Chondrocyte (in vitro differentiated cells): ENCODE measurements at regions not wholly inside any gene's neighbourhood (a gene's known extent, or its start where the extent isn't known, plus 50 kb on each side); places are given as distances from the start of the nearest gene placed in this dataset.

ENCODE experiments used
- DNase-seq: peaks from one replicate; pipeline ENCODE4 v3.0.0; 2021; ENCODE audit warnings: mixed read lengths, low spot score
- H3K27ac Mint-ChIP-seq: one replicate; pipeline ENCODE4 v1.8.0; 2021; ENCODE audit warnings: mild to moderate bottlenecking, moderate library complexity, mixed read lengths; ENCODE audit not compliant: unreplicated experiment
- H3K27me3 Mint-ChIP-seq: 2 replicates; pipeline ENCODE4 v1.8.0; 2021; ENCODE audit warnings: low read depth, mixed read lengths
- H3K36me3 Mint-ChIP-seq: 2 replicates; pipeline ENCODE4 v1.8.0; 2021; ENCODE audit warnings: low read depth, mixed read lengths
- H3K4me1 Mint-ChIP-seq: 2 replicates; pipeline ENCODE4 v1.8.0; 2021; ENCODE audit warnings: low read depth, mild to moderate bottlenecking, mixed read lengths
- H3K4me3 Mint-ChIP-seq: one replicate; pipeline ENCODE4 v1.8.0; 2021; ENCODE audit warnings: mild to moderate bottlenecking, moderate library complexity, mixed read lengths; ENCODE audit not compliant: unreplicated experiment
- H3K9me3 Mint-ChIP-seq: 2 replicates; pipeline ENCODE4 v1.8.0; 2021; ENCODE audit warnings: low read depth, mixed read lengths
- TF ChIP-seq, protein P1 (sequence below): fragments of 200-600 bp; sonication (generic); IDR thresholded peaks from 2 replicates; pipeline ENCODE4 v1.5.0; 2021; ENCODE audit warnings: antibody characterized with exemption, mild to moderate bottlenecking, moderate library complexity

DNA sequence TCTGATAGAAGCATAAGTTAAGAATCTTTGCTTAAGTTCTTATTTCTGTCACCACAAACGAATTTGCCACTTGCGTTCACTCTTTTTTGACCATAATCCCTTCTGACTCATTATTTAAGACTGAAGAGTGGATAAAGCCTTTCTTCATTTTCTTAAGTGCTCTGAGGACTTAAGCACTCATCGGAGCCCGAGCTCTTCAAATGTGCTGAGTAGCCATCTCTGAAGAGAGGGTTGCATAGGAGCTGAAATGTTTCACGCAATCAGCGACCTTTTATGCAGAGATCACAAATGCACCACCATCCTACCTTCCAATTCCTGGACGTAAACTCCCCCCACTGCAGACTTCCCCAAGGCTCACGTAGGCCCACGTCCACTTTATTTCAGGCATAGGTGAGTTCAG, 699.2 kb downstream of the IRX1 start:
- H3K4me3 Mint-ChIP-seq, result no peak overlapping the region
- no peaks in the 10 kb centered on the region for H3K9me3 Mint-ChIP-seq
- no peaks in the 10 kb centered on the region for H3K36me3 Mint-ChIP-seq
- DNase-seq, result no peak
- no peaks in the 10 kb centered on the region for H3K27me3 Mint-ChIP-seq
- no peaks in the 10 kb centered on the region for H3K4me1 Mint-ChIP-seq
- no peak overlapping the region for H3K27ac Mint-ChIP-seq
- TF ChIP-seq, protein P1, sequence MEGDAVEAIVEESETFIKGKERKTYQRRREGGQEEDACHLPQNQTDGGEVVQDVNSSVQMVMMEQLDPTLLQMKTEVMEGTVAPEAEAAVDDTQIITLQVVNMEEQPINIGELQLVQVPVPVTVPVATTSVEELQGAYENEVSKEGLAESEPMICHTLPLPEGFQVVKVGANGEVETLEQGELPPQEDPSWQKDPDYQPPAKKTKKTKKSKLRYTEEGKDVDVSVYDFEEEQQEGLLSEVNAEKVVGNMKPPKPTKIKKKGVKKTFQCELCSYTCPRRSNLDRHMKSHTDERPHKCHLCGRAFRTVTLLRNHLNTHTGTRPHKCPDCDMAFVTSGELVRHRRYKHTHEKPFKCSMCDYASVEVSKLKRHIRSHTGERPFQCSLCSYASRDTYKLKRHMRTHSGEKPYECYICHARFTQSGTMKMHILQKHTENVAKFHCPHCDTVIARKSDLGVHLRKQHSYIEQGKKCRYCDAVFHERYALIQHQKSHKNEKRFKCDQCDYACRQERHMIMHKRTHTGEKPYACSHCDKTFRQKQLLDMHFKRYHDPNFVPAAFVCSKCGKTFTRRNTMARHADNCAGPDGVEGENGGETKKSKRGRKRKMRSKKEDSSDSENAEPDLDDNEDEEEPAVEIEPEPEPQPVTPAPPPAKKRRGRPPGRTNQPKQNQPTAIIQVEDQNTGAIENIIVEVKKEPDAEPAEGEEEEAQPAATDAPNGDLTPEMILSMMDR, result no peak

DNA sequence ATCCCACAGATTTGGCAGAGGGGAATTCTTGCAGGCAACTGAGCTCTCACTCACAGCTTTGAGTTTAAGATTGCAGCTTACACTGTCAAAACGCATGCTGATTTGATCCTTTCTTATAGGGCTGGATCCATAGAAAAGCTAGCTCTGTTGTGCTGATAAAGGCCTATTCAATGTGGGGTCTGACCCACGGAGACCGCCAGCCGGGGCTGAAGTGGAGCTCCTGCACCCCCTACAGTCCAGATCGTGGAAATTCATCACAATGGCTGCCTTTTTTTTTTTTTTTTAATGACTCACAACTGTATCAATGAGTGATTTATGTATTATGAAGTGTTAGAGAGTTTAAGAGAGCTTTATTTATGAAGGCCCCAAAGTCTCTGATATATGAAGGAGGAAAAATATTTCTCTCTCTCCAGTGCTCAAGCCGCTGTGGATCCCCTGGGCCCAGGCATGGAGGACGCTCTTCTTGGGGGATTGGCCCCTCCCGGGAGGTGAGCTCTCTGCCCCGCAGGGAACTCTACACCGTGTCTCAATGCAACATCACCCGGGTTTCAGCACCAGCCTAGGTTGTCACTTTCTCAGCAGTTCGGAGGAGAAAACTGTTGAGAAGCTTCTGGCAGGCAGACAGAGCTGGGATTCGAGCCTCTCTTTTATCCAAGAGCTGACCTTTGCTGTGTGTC, 700.2 kb downstream of the IRX1 start:
- TF ChIP-seq, protein P1, result peak; percentile 75
- Mint-ChIP-seq H3K4me3 (no peak overlapping the region), H3K27ac (no peak overlapping the region), H3K4me1 (no peaks in the 10 kb centered on the region), H3K9me3 (no peaks in the 10 kb centered on the region), H3K27me3 (no peaks in the 10 kb centered on the region), H3K36me3 (no peaks in the 10 kb centered on the region)
- DNase-seq, result no peak

DNA sequence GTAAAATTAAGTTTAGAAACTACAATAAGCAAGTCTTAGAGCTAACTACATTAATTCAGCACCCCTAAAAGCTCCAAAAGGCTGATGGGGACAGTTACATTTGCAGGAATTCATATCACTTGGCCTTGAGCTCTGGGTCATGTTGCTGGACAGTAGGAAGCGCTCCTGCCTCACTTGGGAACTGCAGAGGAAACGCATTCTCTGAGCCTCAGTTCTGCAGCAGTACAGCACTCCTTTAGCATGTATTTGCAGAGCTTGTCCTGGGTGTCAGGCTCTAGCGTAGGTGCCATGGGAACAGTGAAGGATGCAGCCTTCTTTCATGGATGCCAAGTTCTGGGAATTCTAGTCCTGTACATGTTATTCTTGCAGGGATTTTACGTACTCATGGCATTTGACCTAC, 710.4 kb downstream of the IRX1 start:
- Mint-ChIP-seq H3K27me3 (no peaks in the 10 kb centered on the region), H3K4me1 (no peaks in the 10 kb centered on the region), H3K9me3 (peaks cover 5% of the 10 kb centered on the region), H3K27ac (no peak overlapping the region), H3K4me3 (no peak overlapping the region), H3K36me3 (no peaks in the 10 kb centered on the region)
- DNase-seq, result no peak
- TF ChIP-seq, protein P1, result no peak

- H3K27me3 Mint-ChIP-seq, result no peaks in the 10 kb centered on the region
- no peak for DNase-seq
- H3K27ac Mint-ChIP-seq, result no peak overlapping the region
- no peak overlapping the region for H3K4me3 Mint-ChIP-seq
- peaks cover 8% of the 10 kb centered on the region for H3K4me1 Mint-ChIP-seq
- H3K36me3 Mint-ChIP-seq, result no peaks in the 10 kb centered on the region
- H3K9me3 Mint-ChIP-seq, result peaks cover 5% of the 10 kb centered on the region
- TF ChIP-seq, protein P1, result no peak
These were observed 713.4 kb downstream of the IRX1 start for GRCh38 chr5:4309026-4309425.

GRCh38 chr5:4313138-4313537, 717.5 kb downstream of the IRX1 start:
- no peak for DNase-seq
- TF ChIP-seq, protein P1, result no peak
- peaks cover 2% of the 10 kb centered on the region for H3K9me3 Mint-ChIP-seq
- no peaks in the 10 kb centered on the region for H3K36me3 Mint-ChIP-seq
- peaks cover 8% of the 10 kb centered on the region for H3K4me1 Mint-ChIP-seq
- no peaks in the 10 kb centered on the region for H3K27me3 Mint-ChIP-seq
- H3K4me3 Mint-ChIP-seq, result no peak overlapping the region
- H3K27ac Mint-ChIP-seq, result no peak overlapping the region
